ENCODE measurements at regions not wholly inside any gene's neighbourhood (a gene's known extent, or its start where the extent isn't known, plus 50 kb on each side); places are given as distances from the start of the nearest gene placed in this dataset.

DNA sequence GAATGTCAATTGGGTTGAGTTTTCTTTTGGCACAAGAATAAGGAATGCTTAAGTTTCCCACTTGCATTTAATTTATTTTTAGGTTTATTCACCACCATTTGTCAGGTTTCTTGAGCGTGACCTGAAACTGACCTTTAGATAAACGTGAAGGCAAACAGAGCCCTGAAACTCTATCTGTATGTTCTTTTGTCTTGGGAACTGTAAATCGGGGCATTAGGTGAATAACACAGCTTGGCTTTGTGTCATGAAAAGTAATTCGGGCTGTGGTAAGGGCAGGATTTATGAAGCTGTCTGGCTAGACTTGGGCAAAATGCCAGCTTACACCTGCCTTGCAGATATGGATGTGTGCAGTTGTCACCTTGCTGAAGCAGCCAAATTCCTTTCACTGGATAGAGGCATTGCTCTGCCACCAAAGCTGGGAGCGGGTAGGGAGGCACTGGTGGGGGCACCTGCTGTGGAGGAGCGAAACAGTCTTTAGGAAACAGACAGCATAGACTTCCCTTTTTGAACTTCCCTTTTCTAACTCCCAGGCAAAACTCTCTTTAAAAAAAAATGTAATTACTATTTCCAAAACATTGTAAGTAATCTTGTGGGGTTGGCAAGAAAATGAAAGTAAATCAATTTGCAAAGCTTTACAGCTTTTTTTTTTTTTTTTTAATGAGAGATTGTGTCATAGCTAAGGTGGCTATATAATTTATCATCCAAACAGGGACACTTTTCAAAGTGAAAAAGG is 545.2 kb downstream of the CSNK1G3 start (continued):
- TF ChIP-seq LRRFIP1 (CRISPR knock-in tag; conservative IDR thresholded peaks at IDR 0.05) (no peak), CBFB (CRISPR knock-in tag; IDR thresholded peaks at IDR 0.05) (no peak), ZNF251 (CRISPR knock-in tag; IDR thresholded peaks at IDR 0.05) (no peak), YY1 (IDR thresholded peaks at IDR 0.05; ENCODE audit: insufficient read depth, insufficient replicate concordance, low read depth, low read length) (no peak), RELA (CRISPR knock-in tag; IDR thresholded peaks at IDR 0.05) (no peak), IKZF4 (CRISPR knock-in tag; IDR thresholded peaks at IDR 0.05; ENCODE audit: borderline replicate concordance, low read depth, not compliant biosample characterization) (no peak), ZNF407 (CRISPR knock-in tag; IDR thresholded peaks at IDR 0.05; ENCODE audit: not compliant biosample characterization) (no peak), SALL2 (CRISPR knock-in tag; IDR thresholded peaks at IDR 0.05) (no peak)
